ENCODE measurements at regions not wholly inside any gene's neighbourhood (a gene's known extent, or its start where the extent isn't known, plus 50 kb on each side); places are given as distances from the start of the nearest gene placed in this dataset.
A peak's percentile ranks its signal among the peaks of the same experiment; 100 is the strongest.

DNA sequence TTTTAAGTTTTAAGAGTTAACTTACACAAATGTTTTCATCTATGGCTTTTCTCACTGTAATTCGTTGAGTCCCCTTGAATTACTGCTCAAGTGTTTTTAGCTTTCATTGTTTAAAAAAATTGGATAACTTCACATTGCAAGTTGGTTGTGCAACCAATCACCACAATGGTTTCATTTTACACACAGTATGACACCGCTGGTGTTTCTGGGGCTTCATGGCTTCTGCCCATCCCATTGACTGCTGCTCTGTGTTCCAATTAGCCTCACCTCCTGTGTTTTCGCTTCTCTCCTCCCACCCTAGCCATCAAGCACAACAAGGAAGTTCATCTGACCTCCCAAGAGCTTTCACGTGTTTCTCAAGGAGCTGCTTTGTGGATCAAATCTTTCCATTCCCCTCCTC is 199.1 kb upstream of the CHAC2 start:
- no peak overlapping the region for H3K4me3 ChIP-seq
- no peaks in the 10 kb centered on the region for H3F3A ChIP-seq (ENCODE audit: insufficient read depth, low read depth)
- ChIA-PET POLR2A (ENCODE audit: unreplicated experiment) (interaction anchor here (0.6 kb wide), 1 partner anchor 122 kb away, joined by 14 read pairs; no protein-coding TSS in a partner anchor), CTCF (no interaction called here)
- H2AFZ ChIP-seq, result peak overlapping the region; percentile 29; the same call in 1 of the 2 replicates
- no TSS peak for BruUV-seq (replicated peaks)
- H4K20me1 ChIP-seq (ENCODE audit: insufficient read depth), result no peaks in the 10 kb centered on the region
- H3K4me1 ChIP-seq (replicated peaks; ENCODE audit: insufficient read depth), result no peaks in the 10 kb centered on the region
- 0 out of 2 replicates have a peak, but pooled peaks cover 4% of the 10 kb centered on the region for H3K9me3 ChIP-seq (ENCODE audit: insufficient read depth, low read depth)
- no peaks in the 10 kb centered on the region for H3K27me3 ChIP-seq (ENCODE audit: insufficient read depth, low read depth)
- no peaks in the 10 kb centered on the region for H3K9me2 ChIP-seq (ENCODE audit: insufficient read depth)
- no peak overlapping the region for H3K27ac ChIP-seq
- no peaks in the 10 kb centered on the region for H3K79me2 ChIP-seq (ENCODE audit: low read depth)
- TF ChIP-seq EZH2 (IDR thresholded peaks at IDR 0.05; ENCODE audit: low read depth), result no peak
- TF ChIP-seq, protein P1, sequence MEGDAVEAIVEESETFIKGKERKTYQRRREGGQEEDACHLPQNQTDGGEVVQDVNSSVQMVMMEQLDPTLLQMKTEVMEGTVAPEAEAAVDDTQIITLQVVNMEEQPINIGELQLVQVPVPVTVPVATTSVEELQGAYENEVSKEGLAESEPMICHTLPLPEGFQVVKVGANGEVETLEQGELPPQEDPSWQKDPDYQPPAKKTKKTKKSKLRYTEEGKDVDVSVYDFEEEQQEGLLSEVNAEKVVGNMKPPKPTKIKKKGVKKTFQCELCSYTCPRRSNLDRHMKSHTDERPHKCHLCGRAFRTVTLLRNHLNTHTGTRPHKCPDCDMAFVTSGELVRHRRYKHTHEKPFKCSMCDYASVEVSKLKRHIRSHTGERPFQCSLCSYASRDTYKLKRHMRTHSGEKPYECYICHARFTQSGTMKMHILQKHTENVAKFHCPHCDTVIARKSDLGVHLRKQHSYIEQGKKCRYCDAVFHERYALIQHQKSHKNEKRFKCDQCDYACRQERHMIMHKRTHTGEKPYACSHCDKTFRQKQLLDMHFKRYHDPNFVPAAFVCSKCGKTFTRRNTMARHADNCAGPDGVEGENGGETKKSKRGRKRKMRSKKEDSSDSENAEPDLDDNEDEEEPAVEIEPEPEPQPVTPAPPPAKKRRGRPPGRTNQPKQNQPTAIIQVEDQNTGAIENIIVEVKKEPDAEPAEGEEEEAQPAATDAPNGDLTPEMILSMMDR (conservative IDR thresholded peaks at IDR 0.05), result no peak
- no peaks in the 10 kb centered on the region for H3K36me3 ChIP-seq (ENCODE audit: low read depth)
- H3K4me2 ChIP-seq, result peak overlapping the region; percentile 16; the same call in 1 of the 2 replicates
- intact Hi-C loops (cut with micrococcal nuclease; ENCODE audit: unreplicated experiment), result no loop called here
- DNase-seq, result no peak

DNA sequence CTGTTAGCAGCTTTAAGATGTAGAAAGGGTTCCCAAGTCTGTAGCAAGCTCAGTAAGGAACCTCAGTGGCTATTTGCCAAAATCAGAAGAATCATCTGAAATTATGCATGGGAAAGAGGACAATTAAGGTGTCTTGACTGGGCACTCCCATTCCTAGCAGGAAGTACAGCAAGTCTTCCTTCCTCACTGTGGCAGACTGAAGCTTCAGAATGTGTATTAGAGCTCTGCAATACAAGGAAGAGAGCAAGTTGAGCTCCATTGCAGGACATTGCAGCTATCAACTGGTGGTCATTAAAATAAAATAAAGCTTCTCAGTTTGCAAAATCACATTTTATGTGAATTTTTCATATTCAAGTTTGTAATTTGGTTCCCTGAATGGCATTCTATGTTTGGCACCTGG is 200.5 kb upstream of the CHAC2 start:
- Histone ChIP-seq H3K79me2 (ENCODE audit: low read depth) (no peaks in the 10 kb centered on the region), H3K9me3 (ENCODE audit: insufficient read depth, low read depth) (0 out of 2 replicates have a peak, but pooled peaks cover 4% of the 10 kb centered on the region), H3K9me2 (ENCODE audit: insufficient read depth) (no peaks in the 10 kb centered on the region), H2AFZ (peak overlapping the region; percentile 28; the same call in 1 of the 2 replicates), H3K4me2 (no peak overlapping the region), H3K27ac (no peak overlapping the region), H3K4me3 (no peak overlapping the region), H3K4me1 (replicated peaks; ENCODE audit: insufficient read depth) (no peaks in the 10 kb centered on the region), H3K27me3 (ENCODE audit: insufficient read depth, low read depth) (no peaks in the 10 kb centered on the region), H4K20me1 (ENCODE audit: insufficient read depth) (no peaks in the 10 kb centered on the region), H3K36me3 (ENCODE audit: low read depth) (no peaks in the 10 kb centered on the region), H3F3A (ENCODE audit: insufficient read depth, low read depth) (no peaks in the 10 kb centered on the region)
- ChIA-PET POLR2A (ENCODE audit: unreplicated experiment) (no interaction called here), CTCF (no interaction called here)
- no peak for TF ChIP-seq EZH2 (IDR thresholded peaks at IDR 0.05; ENCODE audit: low read depth)
- TF ChIP-seq, protein P1 (conservative IDR thresholded peaks at IDR 0.05), result no peak
- no peak for DNase-seq
- intact Hi-C loops (cut with micrococcal nuclease; ENCODE audit: unreplicated experiment), result no loop called here
- BruUV-seq (replicated peaks), result no TSS peak

DNA sequence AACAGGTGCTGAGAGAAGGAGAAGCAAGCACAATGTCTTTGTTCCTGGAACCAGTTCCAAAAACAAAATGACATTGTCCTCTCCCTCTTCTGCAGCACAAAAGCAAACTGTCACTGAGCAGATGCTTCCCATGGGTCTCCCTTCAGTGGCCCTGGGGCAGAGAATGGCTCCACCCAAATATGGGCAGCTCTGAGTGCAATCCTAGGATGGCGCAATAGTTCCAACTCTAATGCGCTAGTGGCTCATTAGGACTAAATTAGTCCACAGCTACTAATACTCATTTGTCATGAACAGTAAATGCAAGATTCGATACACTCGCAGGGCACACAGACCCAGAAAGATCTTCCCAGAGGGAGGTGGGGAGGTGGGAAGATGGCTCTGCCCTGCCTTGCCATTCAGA is 205.2 kb upstream of the CHAC2 start:
- TF ChIP-seq, protein P1 (conservative IDR thresholded peaks at IDR 0.05), result no peak
- no peak for TF ChIP-seq EZH2 (IDR thresholded peaks at IDR 0.05; ENCODE audit: low read depth)
- no peak overlapping the region for H3K27ac ChIP-seq
- H3K4me3 ChIP-seq, result no peak overlapping the region
- H3K4me2 ChIP-seq, result no peak overlapping the region
- H3F3A ChIP-seq (ENCODE audit: insufficient read depth, low read depth), result no peaks in the 10 kb centered on the region
- no peaks in the 10 kb centered on the region for H3K79me2 ChIP-seq (ENCODE audit: low read depth)
- no peaks in the 10 kb centered on the region for H3K9me2 ChIP-seq (ENCODE audit: insufficient read depth)
- H4K20me1 ChIP-seq (ENCODE audit: insufficient read depth), result no peaks in the 10 kb centered on the region
- no peaks in the 10 kb centered on the region for H3K36me3 ChIP-seq (ENCODE audit: low read depth)
- intact Hi-C loops (cut with micrococcal nuclease; ENCODE audit: unreplicated experiment), result no loop called here
- ChIA-PET CTCF (no interaction called here), POLR2A (ENCODE audit: unreplicated experiment) (no interaction called here)
- H3K9me3 ChIP-seq (ENCODE audit: insufficient read depth, low read depth), result no peaks in the 10 kb centered on the region; the same call in 1 of the 2 replicates
- no peak overlapping the region for H2AFZ ChIP-seq
- H3K27me3 ChIP-seq (ENCODE audit: insufficient read depth, low read depth), result no peaks in the 10 kb centered on the region
- peaks cover 12% of the 10 kb centered on the region for H3K4me1 ChIP-seq (replicated peaks; ENCODE audit: insufficient read depth)
- BruUV-seq (replicated peaks), result no TSS peak
- DNase-seq, result peak in 1 of 2 experiments; percentile 24

All from PC-9 (cell line).